SKM-1 (cell line): ENCODE measurements at regions not wholly inside any gene's neighbourhood (a gene's known extent, or its start where the extent isn't known, plus 50 kb on each side); places are given as distances from the start of the nearest gene placed in this dataset.

Source experiments
- DNase-seq: peaks from one replicate; lab custom pipeline; 2025; ENCODE audit not compliant: unreplicated experiment; lab: John Stamatoyannopoulos, UW

- DNase-seq = no peak
These were observed 72.0 kb upstream of the RAI14 start for GRCh38 chr5:34584165-34584564.

GRCh38 chr5:34585601-34586104, 70.5 kb upstream of the RAI14 start:
- DNase-seq = no peak

GRCh38 chr5:34586117-34586885, 69.8 kb upstream of the RAI14 start:
- DNase-seq = no peak

GRCh38 chr5:34587355-34588241, 68.5 kb upstream of the RAI14 start:
- DNase-seq = no peak

GRCh38 chr5:34589832-34590231, 66.3 kb upstream of the RAI14 start:
- DNase-seq = no peak

GRCh38 chr5:34591723-34592122, 64.4 kb upstream of the RAI14 start:
- no peak for DNase-seq

GRCh38 chr5:34597034-34598027, 58.8 kb upstream of the RAI14 start:
- DNase-seq = no peak

GRCh38 chr5:34598177-34598794, 57.8 kb upstream of the RAI14 start:
- no peak for DNase-seq

- no peak for DNase-seq
These were observed 56.5 kb upstream of the RAI14 start for GRCh38 chr5:34599471-34600117.

GRCh38 chr5:34600118-34600493, 56.0 kb upstream of the RAI14 start:
- no peak for DNase-seq

- DNase-seq = no peak
These were observed 52.8 kb upstream of the RAI14 start for GRCh38 chr5:34603378-34603777.

- DNase-seq = no peak
These were observed 51.9 kb upstream of the RAI14 start for GRCh38 chr5:34604119-34604675.

GRCh38 chr5:34606101-34606500, 50.0 kb upstream of the RAI14 start:
- no peak for DNase-seq
